HEK293T (cell line): ENCODE measurements at regions not wholly inside any gene's neighbourhood (a gene's known extent, or its start where the extent isn't known, plus 50 kb on each side); places are given as distances from the start of the nearest gene placed in this dataset.

Experiments
- ARNT ChIP-seq: fragments of 450-650 bp; IDR thresholded peaks from 2 replicates; pipeline ENCODE4 v1.6.1; 2017; ENCODE audit warnings: mild to moderate bottlenecking
- BHLHE40 ChIP-seq: fragments of 450-650 bp; IDR thresholded peaks from 2 replicates; pipeline ENCODE4 v1.6.1; 2016; ENCODE audit warnings: mild to moderate bottlenecking, moderate library complexity, borderline replicate concordance
- CTBP1 ChIP-seq: fragments of 450-650 bp; IDR thresholded peaks from 2 replicates; pipeline ENCODE4 v1.6.1; 2016; ENCODE audit warnings: borderline replicate concordance
- HDGF ChIP-seq: fragments of 450-650 bp; IDR thresholded peaks from 2 replicates; pipeline ENCODE4 v1.6.1; 2017; ENCODE audit warnings: antibody characterized with exemption, borderline replicate concordance
- LEF1 ChIP-seq: fragments of 450-650 bp; IDR thresholded peaks from 2 replicates; pipeline ENCODE4 v1.6.1; 2017; ENCODE audit warnings: mild to moderate bottlenecking, borderline replicate concordance
- NFRKB ChIP-seq: fragments of 450-650 bp; IDR thresholded peaks from 2 replicates; pipeline ENCODE4 v1.6.1; 2016; ENCODE audit warnings: mild to moderate bottlenecking, moderate library complexity
- SP1 ChIP-seq: fragments of 450-650 bp; IDR thresholded peaks from 2 replicates; pipeline ENCODE4 v1.6.1; 2017
- TARDBP ChIP-seq: fragments of 450-650 bp; IDR thresholded peaks from 2 replicates; pipeline ENCODE4 v1.6.1; 2016
- ZNF384 ChIP-seq: fragments of 450-650 bp; IDR thresholded peaks from 2 replicates; pipeline ENCODE4 v1.6.1; 2016

DNA sequence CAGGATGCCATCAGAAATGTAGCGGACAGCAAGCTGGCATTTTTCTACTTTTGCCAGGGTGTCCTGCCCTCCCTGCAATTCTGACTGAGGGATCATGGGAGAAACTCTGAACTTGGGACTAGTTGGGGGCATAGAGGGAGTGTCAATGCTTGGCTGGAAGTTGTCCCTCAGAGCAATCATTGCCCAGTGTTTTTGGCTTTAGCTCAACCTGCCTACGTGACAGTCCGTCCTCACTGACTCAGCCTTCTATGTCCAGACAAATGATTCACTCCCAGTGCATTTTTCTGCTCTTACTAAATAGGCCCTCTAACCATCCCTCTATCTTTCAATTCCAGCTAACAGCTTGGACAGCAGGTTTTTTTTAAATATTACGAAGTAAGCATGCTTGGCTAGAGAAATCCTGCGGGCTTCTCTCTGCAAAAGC, 627.4 kb downstream of the TLR4 start:
- TF ChIP-seq TARDBP (no peak), BHLHE40 (no peak), SP1 (no peak), NFRKB (no peak), CTBP1 (no peak), HDGF (no peak), ZNF384 (no peak), LEF1 (no peak), ARNT (no peak)
